ENCODE measurements at regions not wholly inside any gene's neighbourhood (a gene's known extent, or its start where the extent isn't known, plus 50 kb on each side); places are given as distances from the start of the nearest gene placed in this dataset.

GRCh38 chrX:76796311-76796710, 368.8 kb downstream of the MAGEE1 start:
- H3K4me3 Mint-ChIP-seq, result no peak overlapping the region
- no peak overlapping the region for H3K27ac Mint-ChIP-seq
- Histone ChIP-seq H4K5ac (ENCODE audit: insufficient read length, low read depth, low read length) (no peak overlapping the region), H3K79me1 (ENCODE audit: insufficient read depth, low read depth, low read length, poor library complexity, severe bottlenecking) (no peaks in the 10 kb centered on the region), H2BK20ac (ENCODE audit: low read depth, low read length, poor library complexity, severe bottlenecking) (no peak overlapping the region), H2BK5ac (ENCODE audit: insufficient read length, low read length) (no peak overlapping the region), H3K79me2 (ENCODE audit: insufficient read depth, low read length) (no peaks in the 10 kb centered on the region), H2BK120ac (ENCODE audit: low read depth, low read length, poor library complexity, severe bottlenecking) (no peak overlapping the region), H3K56ac (ENCODE audit: insufficient read length, low read depth, low read length) (no peak overlapping the region), H3K9ac (ENCODE audit: extremely low read depth, insufficient read length, low read length) (no peak overlapping the region), H3K14ac (ENCODE audit: insufficient read depth, low read length) (no peak overlapping the region), H2AFZ (ENCODE audit: low read length) (no peak overlapping the region), H3K23ac (ENCODE audit: insufficient read length, low read depth, low read length) (no peak overlapping the region), H3K4me2 (ENCODE audit: insufficient read depth, insufficient read length, low read length) (no peak overlapping the region), H3K23me2 (ENCODE audit: insufficient read length, low read depth, low read length, poor library complexity, severe bottlenecking) (no peaks in the 10 kb centered on the region), H4K8ac (replicated peaks; ENCODE audit: insufficient read length, low read depth, low read length) (no peak overlapping the region), H3K18ac (ENCODE audit: insufficient read length, low read depth, low read length) (no peak overlapping the region), H4K91ac (ENCODE audit: insufficient read length, low read depth, low read length) (no peak overlapping the region), H4K20me1 (ENCODE audit: control insufficient read depth, insufficient read depth, insufficient read length) (no peaks in the 10 kb centered on the region), H3K9me3 (ENCODE audit: control insufficient read depth, low read depth, low read length) (peaks cover 58% of the 10 kb centered on the region), H2BK15ac (ENCODE audit: low read depth, low read length) (no peak overlapping the region), H3K4ac (ENCODE audit: low read depth, low read length) (no peak overlapping the region), H2AK5ac (ENCODE audit: insufficient read length, low read length) (no peak overlapping the region), H3K4me1 (ENCODE audit: insufficient read depth, low read length) (no peaks in the 10 kb centered on the region), H2BK12ac (ENCODE audit: insufficient read length, low read depth, low read length) (no peak overlapping the region), H3K27ac (ENCODE audit: insufficient read length, low read depth, low read length) (no peak overlapping the region), H3K27me3 (ENCODE audit: insufficient read depth, low read length) (no peaks in the 10 kb centered on the region), H3T11ph (ENCODE audit: low read length) (no peak overlapping the region)
- DNase-seq, result no peak
- TF ChIP-seq, protein P1, sequence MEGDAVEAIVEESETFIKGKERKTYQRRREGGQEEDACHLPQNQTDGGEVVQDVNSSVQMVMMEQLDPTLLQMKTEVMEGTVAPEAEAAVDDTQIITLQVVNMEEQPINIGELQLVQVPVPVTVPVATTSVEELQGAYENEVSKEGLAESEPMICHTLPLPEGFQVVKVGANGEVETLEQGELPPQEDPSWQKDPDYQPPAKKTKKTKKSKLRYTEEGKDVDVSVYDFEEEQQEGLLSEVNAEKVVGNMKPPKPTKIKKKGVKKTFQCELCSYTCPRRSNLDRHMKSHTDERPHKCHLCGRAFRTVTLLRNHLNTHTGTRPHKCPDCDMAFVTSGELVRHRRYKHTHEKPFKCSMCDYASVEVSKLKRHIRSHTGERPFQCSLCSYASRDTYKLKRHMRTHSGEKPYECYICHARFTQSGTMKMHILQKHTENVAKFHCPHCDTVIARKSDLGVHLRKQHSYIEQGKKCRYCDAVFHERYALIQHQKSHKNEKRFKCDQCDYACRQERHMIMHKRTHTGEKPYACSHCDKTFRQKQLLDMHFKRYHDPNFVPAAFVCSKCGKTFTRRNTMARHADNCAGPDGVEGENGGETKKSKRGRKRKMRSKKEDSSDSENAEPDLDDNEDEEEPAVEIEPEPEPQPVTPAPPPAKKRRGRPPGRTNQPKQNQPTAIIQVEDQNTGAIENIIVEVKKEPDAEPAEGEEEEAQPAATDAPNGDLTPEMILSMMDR (conservative IDR thresholded peaks at IDR 0.05), result no peak
- H3K4me1 Mint-ChIP-seq, result no peaks in the 10 kb centered on the region
- H3K36me3 Mint-ChIP-seq (ENCODE audit: insufficient read depth in 1 of 3, low read depth in 3 of 3), result peaks cover 0 to 7% (median 0%) of the 10 kb centered on the region in 3 experiments; a peak in 4 of 7 replicates
- H3K27me3 Mint-ChIP-seq (ENCODE audit: low read depth), result no peaks in the 10 kb centered on the region
- H3K9me3 Mint-ChIP-seq, result peaks cover 83 to 94% of the 10 kb centered on the region in 2 experiments
- WGBS (ENCODE audit: extremely low coverage, insufficient read length, low lambda C conversion rate), result no CpG with 5 or more reads among the region's 2 CpGs

Measured in H9 (cell line).